ENCODE measurements at regions not wholly inside any gene's neighbourhood (a gene's known extent, or its start where the extent isn't known, plus 50 kb on each side); places are given as distances from the start of the nearest gene placed in this dataset.

DNA sequence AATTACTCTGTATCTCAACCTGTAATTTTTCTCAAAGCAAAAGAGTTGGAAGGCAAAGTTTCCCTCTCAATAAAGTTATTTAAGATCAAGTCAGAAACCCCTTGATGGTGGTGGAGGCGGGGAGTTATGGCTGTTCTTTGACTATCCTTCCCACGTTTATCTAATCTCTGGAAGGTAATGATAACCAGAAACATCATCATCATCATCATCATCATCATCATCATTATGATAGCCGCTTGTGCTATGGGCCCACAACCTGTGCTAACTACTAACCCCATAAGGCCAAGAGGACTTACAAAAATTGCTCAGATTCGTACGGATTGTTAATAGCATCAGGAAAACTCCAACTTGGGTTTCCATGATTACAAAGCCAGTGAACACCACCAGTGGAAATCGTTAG lies 502.3 kb downstream of the SH2D4B start:
- TF ChIP-seq, protein P1, sequence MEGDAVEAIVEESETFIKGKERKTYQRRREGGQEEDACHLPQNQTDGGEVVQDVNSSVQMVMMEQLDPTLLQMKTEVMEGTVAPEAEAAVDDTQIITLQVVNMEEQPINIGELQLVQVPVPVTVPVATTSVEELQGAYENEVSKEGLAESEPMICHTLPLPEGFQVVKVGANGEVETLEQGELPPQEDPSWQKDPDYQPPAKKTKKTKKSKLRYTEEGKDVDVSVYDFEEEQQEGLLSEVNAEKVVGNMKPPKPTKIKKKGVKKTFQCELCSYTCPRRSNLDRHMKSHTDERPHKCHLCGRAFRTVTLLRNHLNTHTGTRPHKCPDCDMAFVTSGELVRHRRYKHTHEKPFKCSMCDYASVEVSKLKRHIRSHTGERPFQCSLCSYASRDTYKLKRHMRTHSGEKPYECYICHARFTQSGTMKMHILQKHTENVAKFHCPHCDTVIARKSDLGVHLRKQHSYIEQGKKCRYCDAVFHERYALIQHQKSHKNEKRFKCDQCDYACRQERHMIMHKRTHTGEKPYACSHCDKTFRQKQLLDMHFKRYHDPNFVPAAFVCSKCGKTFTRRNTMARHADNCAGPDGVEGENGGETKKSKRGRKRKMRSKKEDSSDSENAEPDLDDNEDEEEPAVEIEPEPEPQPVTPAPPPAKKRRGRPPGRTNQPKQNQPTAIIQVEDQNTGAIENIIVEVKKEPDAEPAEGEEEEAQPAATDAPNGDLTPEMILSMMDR (IDR thresholded peaks at IDR 0.05), result no peak
- no peak for TF ChIP-seq POLR2A (IDR thresholded peaks at IDR 0.05)

Measured in stomach (tissue), 4 donors.